GM12878 (cell line): ENCODE measurements at regions not wholly inside any gene's neighbourhood (a gene's known extent, or its start where the extent isn't known, plus 50 kb on each side); places are given as distances from the start of the nearest gene placed in this dataset.

Experiments
- ATAC-seq: fragments of 200-7000 bp; cut with Tn5 transposase; 3 replicates; pipeline ENCODE4 v1.9.1; 2020; ENCODE audit warnings: mild to moderate bottlenecking, moderate library complexity
- BruUV-seq: library from RNA; stranded (reverse); fragments of 400-500 nt; replicated peaks from 2 replicates; lab custom pipeline; 2021; lab: Mats Ljungman, UMichigan
- CTCF ChIA-PET: fragments of 300-600 bp; sonication (Branson Sonifier 250); formaldehyde crosslinking; extraction: SDS; loops from one replicate; lab custom pipeline; 2021; ENCODE audit warnings: inconsistent platforms; lab: Yijun Ruan, JAX
- POLR2A ChIA-PET: fragments of 350-600 bp; formaldehyde crosslinking; extraction: SDS; loops from one replicate; lab custom pipeline; 2021; ENCODE audit warnings: inconsistent platforms; lab: Charles Lee
- RAD21 ChIA-PET: fragments of 300-600 bp; sonication (Branson Sonifier 250); formaldehyde crosslinking; loops from one replicate; lab custom pipeline; 2023; ENCODE audit warnings: antibody characterized with exemption; ENCODE audit not compliant: unreplicated experiment; lab: Charles Lee
- SMC1A ChIA-PET: fragments of 300-600 bp; sonication (Branson Sonifier 250); formaldehyde crosslinking; loops from one replicate; lab custom pipeline; 2023; ENCODE audit not compliant: unreplicated experiment, uncharacterized antibody; lab: Charles Lee
- DNase-seq: peaks from one replicate; pipeline ENCODE4 v3.0.0-alpha.2; 2011; ENCODE audit warnings: low read depth, low spot score
- FAIRE-seq: peaks from 3 replicates; lab custom pipeline; 2011; peaks lifted over from hg19 to GRCh38; lab: Jason Lieb, UNC
- H2AFZ ChIP-seq: 2 replicates; pipeline ENCODE4 v1.6.0; 2011; ENCODE audit warnings: low read depth, low read length, control low read depth; ENCODE audit not compliant: control insufficient read depth
- H3K27ac ChIP-seq: 2 replicates; pipeline ENCODE4 v1.5.1; 2011; ENCODE audit warnings: control low read depth; ENCODE audit not compliant: control insufficient read depth, insufficient read depth
- H3K27me3 ChIP-seq, 2 experiments: replicated peaks in 1 of 2; 2 replicates each; pipeline versions ENCODE4 v1.6.0 to v1.6.1; 2011; ENCODE audit warnings: low read length in 1 of 2; ENCODE audit not compliant: control insufficient read depth in 2 of 2, insufficient read depth in 2 of 2
- H3K36me3 ChIP-seq, 2 experiments: 2 replicates each; pipeline ENCODE4 v1.5.1; 2011; ENCODE audit warnings: low read length in 1 of 2; ENCODE audit not compliant: control insufficient read depth in 2 of 2, insufficient read depth in 2 of 2
- H3K4me1 ChIP-seq: 2 replicates; pipeline ENCODE4 v1.6.1; 2011; ENCODE audit warnings: mild to moderate bottlenecking, low read length, moderate library complexity, mixed read lengths; ENCODE audit not compliant: control insufficient read depth, insufficient read depth
- H3K4me2 ChIP-seq: 2 replicates; pipeline ENCODE4 v1.6.0; 2011; ENCODE audit warnings: control low read depth; ENCODE audit not compliant: control insufficient read depth, insufficient read depth
- H3K4me3 ChIP-seq: fragments of 200-600 bp; sonication (generic); 2 replicates; pipeline ENCODE4 v1.5.1; 2016
- H3K79me2 ChIP-seq: 2 replicates; pipeline ENCODE4 v1.6.0; 2011; ENCODE audit warnings: low read length; ENCODE audit not compliant: control insufficient read depth, insufficient read depth
- H3K9ac ChIP-seq: 2 replicates; pipeline ENCODE4 v1.8.0; 2011; ENCODE audit warnings: low read length, control low read depth, mixed read lengths; ENCODE audit not compliant: control insufficient read depth, insufficient read depth
- H3K9me3 ChIP-seq: replicated peaks from 3 replicates; pipeline ENCODE4 v1.5.1; 2011; ENCODE audit warnings: mild to moderate bottlenecking, low read length; ENCODE audit not compliant: control insufficient read depth, insufficient read depth
- H4K20me1 ChIP-seq: 2 replicates; pipeline ENCODE4 v1.6.0; 2011; ENCODE audit not compliant: control insufficient read depth, insufficient read depth
- CBX3 ChIP-seq: fragments of 200-600 bp; sonication (generic); IDR thresholded peaks from 2 replicates; pipeline ENCODE4 v1.6.1; 2016; ENCODE audit warnings: low read depth, borderline replicate concordance
- MEF2B ChIP-seq: fragments of 450-650 bp; IDR thresholded peaks from 2 replicates; pipeline ENCODE4 v1.6.1; 2018; ENCODE audit warnings: mild to moderate bottlenecking, moderate library complexity; ENCODE audit not compliant: partially characterized antibody, poor library complexity, severe bottlenecking
- NFXL1 ChIP-seq: fragments of 450-650 bp; IDR thresholded peaks from 2 replicates; pipeline ENCODE4 v1.6.1; 2017; ENCODE audit warnings: antibody characterized with exemption, mild to moderate bottlenecking, borderline replicate concordance
- NFYA ChIP-seq: IDR thresholded peaks from 2 replicates; pipeline ENCODE4 v1.6.1; 2011; ENCODE audit warnings: low read depth, mild to moderate bottlenecking, low read length, improper control_type of control experiment, borderline replicate concordance
- POU2F2 ChIP-seq: IDR thresholded peaks from 3 replicates; pipeline ENCODE4 v1.6.1; 2011; ENCODE audit warnings: low read depth, mild to moderate bottlenecking, low read length, borderline replicate concordance
- RCOR1 ChIP-seq: conservative IDR thresholded peaks from 2 replicates; pipeline ENCODE4 v1.6.1; 2012; ENCODE audit warnings: low read depth, low read length, improper control_type of control experiment
- WGBS: methylation state at CpG from one replicate; pipeline ENCODE4 v1.1.6; 2016; ENCODE audit warnings: low lambda C conversion rate; ENCODE audit not compliant: insufficient replicate concordance, insufficient coverage; ENCODE audit errors: missing lambda C conversion rate; 5-methylcytosine and 5-hydroxymethylcytosine counted together
- in situ Hi-C: fragments of 300-500 bp; cut with MboI; formaldehyde crosslinking; loops from 9 replicates; pipeline ENCODE4 v1.14.3; 2018; ENCODE audit warnings: mixed read lengths
- intact Hi-C: fragments of 100-400 bp; cut with micrococcal nuclease; formaldehyde crosslinking; loops from one replicate; pipeline ENCODE4 v1.14.2; 2022; ENCODE audit not compliant: unreplicated experiment
- TF ChIP-seq, protein P1 (sequence below): fragments of 450-650 bp; IDR thresholded peaks from 2 replicates; pipeline ENCODE4 v1.6.1; 2018; ENCODE audit warnings: mild to moderate bottlenecking, low read depth, moderate library complexity; ENCODE audit not compliant: partially characterized antibody

DNA sequence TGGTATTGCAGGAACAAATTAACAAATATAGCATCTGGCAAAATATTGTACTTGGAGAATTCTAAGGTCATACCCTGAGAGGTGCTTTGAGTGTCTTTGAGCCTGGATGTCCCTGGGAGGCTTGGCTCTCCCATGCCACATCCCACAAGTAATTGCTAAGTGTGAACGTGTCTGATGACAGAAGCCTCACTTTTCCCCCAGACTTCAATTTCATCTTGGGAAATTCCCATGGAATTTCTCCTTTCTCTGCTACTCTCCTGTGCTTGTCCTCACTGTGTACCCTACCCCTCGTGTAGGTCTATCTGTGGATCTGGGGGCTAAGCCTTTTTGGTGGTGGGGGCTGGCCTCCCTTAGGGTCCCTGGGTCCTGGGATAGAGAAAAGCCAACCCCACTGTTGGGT is 293.3 kb downstream of the TCF7L2 start:
- no peaks in the 10 kb centered on the region for H4K20me1 ChIP-seq
- intact Hi-C loops (no loop called here), in situ Hi-C loops (no loop called here)
- H3K4me2 ChIP-seq = no peak overlapping the region
- RAD21 ChIA-PET = no interaction called here
- no peak for DNase-seq
- no peak overlapping the region for H3K9ac ChIP-seq
- no peaks in the 10 kb centered on the region for H3K79me2 ChIP-seq
- no TSS peak for BruUV-seq
- H3K4me1 ChIP-seq = no peaks in the 10 kb centered on the region
- 5% methylated on average over 2 of the region's 2 CpGs for WGBS
- ATAC-seq = no peak
- TF ChIP-seq MEF2B = no peak
- TF ChIP-seq RCOR1 = no peak
- no peak for TF ChIP-seq POU2F2
- H3K27ac ChIP-seq = no peak overlapping the region
- no peaks in the 10 kb centered on the region for H3K27me3 ChIP-seq
- CTCF ChIA-PET = no interaction called here
- POLR2A ChIA-PET = no interaction called here
- SMC1A ChIA-PET = no interaction called here
- H3K9me3 ChIP-seq = no peaks in the 10 kb centered on the region
- H2AFZ ChIP-seq = no peak overlapping the region
- FAIRE-seq = no peak
- no peak overlapping the region for H3K4me3 ChIP-seq
- H3K36me3 ChIP-seq = no peaks in the 10 kb centered on the region

DNA sequence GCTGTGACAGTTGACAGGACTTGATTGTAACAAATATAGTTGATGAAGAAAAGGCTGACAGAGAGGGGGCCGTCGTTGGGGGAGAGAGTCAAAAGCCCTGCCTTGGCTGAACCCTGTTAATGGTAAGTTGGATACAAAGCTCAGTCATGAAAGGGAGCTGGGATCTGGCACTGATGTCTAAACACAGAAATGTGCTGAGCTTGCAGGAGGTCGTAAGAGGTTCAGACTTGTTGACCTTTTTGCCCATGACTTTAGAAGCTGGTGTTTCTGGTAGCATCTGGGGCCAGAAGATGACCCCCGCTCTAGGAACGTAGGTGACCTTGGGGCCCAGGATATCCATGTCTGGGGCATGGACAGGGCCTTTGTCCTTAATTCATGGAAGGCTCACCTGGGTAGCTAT is 294.7 kb downstream of the TCF7L2 start:
- H3K4me3 ChIP-seq = no peak overlapping the region
- no TSS peak for BruUV-seq
- ChIA-PET POLR2A (no interaction called here), SMC1A (interaction anchor here (1.8 kb wide), 1 partner anchor 13 kb away, joined by 5 read pairs; no protein-coding TSS in a partner anchor), CTCF (interaction anchor here (1.4 kb wide), 1 partner anchor 141 kb away, joined by 5 read pairs; no protein-coding TSS in a partner anchor), RAD21 (no interaction called here)
- in situ Hi-C loops (no loop called here), intact Hi-C loops (no loop called here)
- ATAC-seq = no peak
- H3K36me3 ChIP-seq = no peaks in the 10 kb centered on the region
- no peaks in the 10 kb centered on the region for H3K27me3 ChIP-seq
- no peak overlapping the region for H2AFZ ChIP-seq
- H3K9me3 ChIP-seq = no peaks in the 10 kb centered on the region
- TF ChIP-seq CBX3 (no peak), NFYA (no peak), POU2F2 (no peak), NFXL1 (no peak)
- TF ChIP-seq, protein P1, sequence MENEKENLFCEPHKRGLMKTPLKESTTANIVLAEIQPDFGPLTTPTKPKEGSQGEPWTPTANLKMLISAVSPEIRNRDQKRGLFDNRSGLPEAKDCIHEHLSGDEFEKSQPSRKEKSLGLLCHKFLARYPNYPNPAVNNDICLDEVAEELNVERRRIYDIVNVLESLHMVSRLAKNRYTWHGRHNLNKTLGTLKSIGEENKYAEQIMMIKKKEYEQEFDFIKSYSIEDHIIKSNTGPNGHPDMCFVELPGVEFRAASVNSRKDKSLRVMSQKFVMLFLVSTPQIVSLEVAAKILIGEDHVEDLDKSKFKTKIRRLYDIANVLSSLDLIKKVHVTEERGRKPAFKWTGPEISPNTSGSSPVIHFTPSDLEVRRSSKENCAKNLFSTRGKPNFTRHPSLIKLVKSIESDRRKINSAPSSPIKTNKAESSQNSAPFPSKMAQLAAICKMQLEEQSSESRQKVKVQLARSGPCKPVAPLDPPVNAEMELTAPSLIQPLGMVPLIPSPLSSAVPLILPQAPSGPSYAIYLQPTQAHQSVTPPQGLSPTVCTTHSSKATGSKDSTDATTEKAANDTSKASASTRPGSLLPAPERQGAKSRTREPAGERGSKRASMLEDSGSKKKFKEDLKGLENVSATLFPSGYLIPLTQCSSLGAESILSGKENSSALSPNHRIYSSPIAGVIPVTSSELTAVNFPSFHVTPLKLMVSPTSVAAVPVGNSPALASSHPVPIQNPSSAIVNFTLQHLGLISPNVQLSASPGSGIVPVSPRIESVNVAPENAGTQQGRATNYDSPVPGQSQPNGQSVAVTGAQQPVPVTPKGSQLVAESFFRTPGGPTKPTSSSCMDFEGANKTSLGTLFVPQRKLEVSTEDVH = no peak
- WGBS = 30% methylated on average over 5 of the region's 5 CpGs
- H3K79me2 ChIP-seq = no peaks in the 10 kb centered on the region
- no peak for FAIRE-seq
- no peaks in the 10 kb centered on the region for H4K20me1 ChIP-seq
- DNase-seq = no peak
- no peak overlapping the region for H3K4me2 ChIP-seq
- no peak overlapping the region for H3K9ac ChIP-seq
- H3K27ac ChIP-seq = no peak overlapping the region
- no peaks in the 10 kb centered on the region for H3K4me1 ChIP-seq
